ENCODE measurements at regions not wholly inside any gene's neighbourhood (a gene's known extent, or its start where the extent isn't known, plus 50 kb on each side); places are given as distances from the start of the nearest gene placed in this dataset.

DNA sequence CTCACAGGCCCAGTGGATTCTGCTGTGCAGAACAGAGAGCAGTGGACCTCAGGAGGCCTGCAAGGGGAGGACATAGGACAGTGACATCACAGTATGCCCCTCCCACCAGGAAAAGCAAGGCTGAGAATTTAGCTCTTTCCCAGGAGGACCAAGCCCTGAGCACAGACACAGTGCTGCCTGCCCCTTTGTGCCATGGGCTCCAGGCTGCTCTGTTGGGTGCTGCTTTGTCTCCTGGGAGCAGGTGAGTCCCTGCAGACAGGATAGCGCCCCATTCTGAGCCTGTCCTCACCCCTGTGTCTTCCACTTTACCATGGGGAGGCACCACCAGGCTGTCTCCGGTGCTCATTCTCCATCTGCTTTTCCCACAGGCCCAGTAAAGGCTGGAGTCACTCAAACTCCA lies 63.0 kb upstream of the PRSS58 start:
- DNase-seq, result no peak

DNA sequence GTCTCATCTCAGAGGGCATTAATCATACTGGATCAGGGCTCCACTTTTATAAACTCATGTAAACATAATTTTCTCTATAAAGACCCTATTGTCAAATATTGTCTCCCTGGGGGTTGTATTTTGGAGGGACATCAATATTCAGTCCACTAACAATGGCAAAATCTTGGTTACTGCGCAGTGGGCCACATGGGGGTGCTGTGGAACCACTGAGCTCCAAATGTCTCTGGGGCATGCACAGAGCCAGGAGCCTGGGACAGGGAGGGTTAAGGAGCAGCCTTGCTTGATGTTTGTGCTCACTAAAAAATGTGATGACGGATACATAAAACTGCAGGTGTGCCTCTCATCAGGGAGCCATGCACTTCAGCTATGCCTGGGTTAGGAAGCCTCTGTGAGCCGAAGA lies 62.1 kb upstream of the PRSS58 start:
- no peak for DNase-seq

DNA sequence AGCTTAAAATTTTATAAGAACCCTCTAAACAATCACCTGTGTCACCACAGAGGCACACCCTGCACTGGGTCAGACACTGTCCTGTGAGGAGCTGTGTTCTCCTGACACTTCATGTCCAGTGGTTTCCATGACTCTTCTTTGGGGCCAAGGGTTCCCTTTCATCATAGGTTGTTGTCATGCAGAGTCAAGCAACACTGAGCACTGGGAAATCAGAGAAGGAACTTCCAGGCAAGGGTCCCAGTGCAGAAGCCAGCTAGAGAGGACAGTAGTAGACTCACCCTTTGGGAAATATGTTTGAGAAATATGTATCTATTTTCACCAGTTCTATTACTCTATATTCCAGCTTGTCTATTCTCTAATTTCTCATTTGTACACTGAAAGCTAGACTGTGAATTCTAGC lies 56.4 kb upstream of the PRSS58 start:
- no peak for DNase-seq

DNA sequence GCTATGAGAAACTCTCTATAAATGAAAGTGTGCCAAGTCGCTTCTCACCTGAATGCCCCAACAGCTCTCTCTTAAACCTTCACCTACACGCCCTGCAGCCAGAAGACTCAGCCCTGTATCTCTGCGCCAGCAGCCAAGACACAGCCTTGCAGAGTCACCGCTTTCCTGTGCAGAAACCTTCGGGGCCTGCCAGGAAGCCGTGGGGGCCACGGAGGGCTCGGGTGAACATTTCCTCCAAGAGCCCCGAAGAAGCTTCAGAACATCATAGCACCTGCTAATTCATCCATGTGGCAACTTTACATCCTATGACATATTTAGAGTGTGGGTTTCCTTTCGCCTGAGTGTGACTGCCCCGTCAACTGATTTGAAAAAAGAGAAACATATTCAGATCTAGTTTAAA lies 55.7 kb upstream of the PRSS58 start:
- no peak for DNase-seq

DNA sequence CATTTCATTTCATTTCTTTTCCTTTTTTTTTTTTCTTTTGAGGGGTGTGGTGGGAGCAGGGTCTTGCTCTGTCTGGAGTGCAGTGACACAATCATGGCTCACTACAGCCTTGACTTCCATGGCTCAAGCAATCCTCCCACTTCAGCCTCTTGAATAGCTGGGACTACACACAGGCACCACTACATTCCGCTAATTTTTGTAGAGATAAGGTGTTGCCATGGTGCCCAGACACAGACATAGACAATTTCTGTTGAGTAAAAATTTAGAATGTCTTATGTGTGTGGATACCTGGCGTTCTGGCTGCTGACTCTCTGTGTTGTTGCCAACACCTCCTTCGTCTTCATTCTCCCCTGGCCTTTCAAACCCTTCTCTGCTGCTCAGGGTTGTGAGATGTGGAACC lies 54.0 kb upstream of the PRSS58 start:
- DNase-seq, result no peak

DNA sequence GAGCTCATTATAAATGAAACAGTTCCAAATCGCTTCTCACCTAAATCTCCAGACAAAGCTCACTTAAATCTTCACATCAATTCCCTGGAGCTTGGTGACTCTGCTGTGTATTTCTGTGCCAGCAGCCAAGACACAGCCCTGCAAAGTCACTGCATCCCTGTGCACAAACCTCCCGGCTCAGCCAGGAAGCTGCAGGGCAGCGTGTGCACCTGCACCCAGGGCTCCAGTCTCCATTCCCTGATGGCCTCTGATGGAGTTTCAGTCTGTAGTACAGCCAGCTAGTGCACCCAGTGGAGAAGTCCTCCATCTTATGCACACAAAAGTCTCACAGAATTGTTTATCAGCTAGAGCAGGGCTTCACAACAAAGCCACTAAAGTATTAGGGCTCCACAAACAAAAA lies 51.1 kb upstream of the PRSS58 start:
- no peak for DNase-seq

DNA sequence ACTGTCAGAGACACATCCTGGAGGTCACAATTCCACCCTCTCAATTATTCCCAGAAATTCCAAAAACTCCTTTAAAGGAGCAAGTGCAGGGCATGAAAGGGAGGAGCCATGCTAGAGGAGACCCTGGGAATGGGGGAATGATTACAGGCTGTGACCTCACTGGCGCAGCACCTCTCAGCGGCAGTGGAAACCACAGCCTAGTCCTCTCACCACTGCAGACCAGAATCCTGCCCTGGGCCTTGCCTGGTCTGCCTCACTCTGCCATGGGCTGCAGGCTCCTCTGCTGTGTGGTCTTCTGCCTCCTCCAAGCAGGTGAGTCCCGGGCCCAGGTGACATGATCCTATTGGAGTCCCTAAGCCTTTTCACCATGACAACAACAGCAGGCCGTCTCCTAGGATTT lies 50.5 kb upstream of the PRSS58 start:
- DNase-seq, result no peak

Data from retina (tissue), 1 donor.